OCI-LY7 (cell line): ENCODE measurements at regions not wholly inside any gene's neighbourhood (a gene's known extent, or its start where the extent isn't known, plus 50 kb on each side); places are given as distances from the start of the nearest gene placed in this dataset.

Experiments used
- CTCF ChIP-seq: fragments of 200-600 bp; sonication (generic); conservative IDR thresholded peaks from 2 replicates; pipeline ENCODE4 v1.5.1; 2014; ENCODE audit warnings: mild to moderate bottlenecking, antibody characterized with exemption, low read length, moderate library complexity, mixed read lengths
- EZH2phosphoT487 ChIP-seq: fragments of 200-600 bp; sonication (generic); IDR thresholded peaks from 2 replicates; pipeline ENCODE4 v1.6.1; 2018; ENCODE audit warnings: low read depth, borderline replicate concordance, mild to moderate bottlenecking, mixed run types, antibody characterized with exemption, low read length, moderate library complexity, mixed read lengths

- TF ChIP-seq CTCF (no peak), EZH2phosphoT487 (no peak)
Measured at GRCh38 chr3:20853890-20854289, 667.9 kb upstream of the SGO1 start.
